ENCODE measurements at regions not wholly inside any gene's neighbourhood (a gene's known extent, or its start where the extent isn't known, plus 50 kb on each side); places are given as distances from the start of the nearest gene placed in this dataset.

- TF ChIP-seq EP300 (IDR thresholded peaks at IDR 0.05) = no peak
- TF ChIP-seq POLR2A (IDR thresholded peaks at IDR 0.05) = no peak
- no peak for TF ChIP-seq CTCF (IDR thresholded peaks at IDR 0.05)
- Histone ChIP-seq H3K4me1 (ENCODE audit: insufficient read depth) (no peaks in the 10 kb centered on the region), H3K9me3 (no peaks in the 10 kb centered on the region), H3K36me3 (no peaks in the 10 kb centered on the region), H3K27ac (no peak overlapping the region), H3K4me3 (no peak overlapping the region), H3K27me3 (no peaks in the 10 kb centered on the region)
- 86 to 87% (median 87%) methylated on average over 1 of the region's 1 CpG for WGBS, 3 donors
- intact Hi-C loops (cut with DNase I) = no loop called here
- no peak for DNase-seq
Observed at GRCh38 chr12:59076622-59077021, 156.3 kb upstream of the LRIG3 start.

GRCh38 chr12:59075968-59076490, 155.7 kb upstream of the LRIG3 start:
- TF ChIP-seq POLR2A (IDR thresholded peaks at IDR 0.05) (no peak), EP300 (IDR thresholded peaks at IDR 0.05) (no peak), CTCF (IDR thresholded peaks at IDR 0.05) (no peak)
- 96 to 97% (median 97%) methylated on average over 4 of the region's 4 CpGs for WGBS, 3 donors
- no peaks in the 10 kb centered on the region for H3K27me3 ChIP-seq
- H3K36me3 ChIP-seq = no peaks in the 10 kb centered on the region
- DNase-seq = no peak
- no peaks in the 10 kb centered on the region for H3K4me1 ChIP-seq (ENCODE audit: insufficient read depth)
- H3K27ac ChIP-seq = no peak overlapping the region
- H3K4me3 ChIP-seq = no peak overlapping the region
- intact Hi-C loops (cut with DNase I) = no loop called here
- no peaks in the 10 kb centered on the region for H3K9me3 ChIP-seq

- TF ChIP-seq CTCF (IDR thresholded peaks at IDR 0.05) (no peak), EP300 (IDR thresholded peaks at IDR 0.05) (no peak), POLR2A (IDR thresholded peaks at IDR 0.05) (no peak)
- H3K9me3 ChIP-seq = no peaks in the 10 kb centered on the region
- H3K27me3 ChIP-seq = no peaks in the 10 kb centered on the region
- H3K27ac ChIP-seq = no peak overlapping the region
- H3K4me1 ChIP-seq (ENCODE audit: insufficient read depth) = no peaks in the 10 kb centered on the region
- no peaks in the 10 kb centered on the region for H3K36me3 ChIP-seq
- no peak for DNase-seq
- H3K4me3 ChIP-seq = no peak overlapping the region
- WGBS, 3 donors = 74 to 76% (median 76%) methylated on average over 3 of the region's 3 CpGs
- intact Hi-C loops (cut with DNase I) = no loop called here
Observed at GRCh38 chr12:59075141-59075540, 154.8 kb upstream of the LRIG3 start.

GRCh38 chr12:59070322-59070933, 150.1 kb upstream of the LRIG3 start:
- H3K27ac ChIP-seq = no peak overlapping the region
- DNase-seq = no peak
- H3K36me3 ChIP-seq = no peaks in the 10 kb centered on the region
- no peak overlapping the region for H3K4me3 ChIP-seq
- H3K4me1 ChIP-seq (ENCODE audit: insufficient read depth) = no peaks in the 10 kb centered on the region
- H3K27me3 ChIP-seq = no peaks in the 10 kb centered on the region
- no peak for TF ChIP-seq POLR2A (IDR thresholded peaks at IDR 0.05)
- no peak for TF ChIP-seq CTCF (IDR thresholded peaks at IDR 0.05)
- no peak for TF ChIP-seq EP300 (IDR thresholded peaks at IDR 0.05)
- intact Hi-C loops (cut with DNase I) = no loop called here
- WGBS, 3 donors = 2 to 8% (median 5%) methylated on average over 3 of the region's 3 CpGs
- H3K9me3 ChIP-seq = no peaks in the 10 kb centered on the region

Measured in ovary (tissue), 7 donors.